Gastroesophageal sphincter (tissue), 4 donors: ENCODE measurements at regions not wholly inside any gene's neighbourhood (a gene's known extent, or its start where the extent isn't known, plus 50 kb on each side); places are given as distances from the start of the nearest gene placed in this dataset.

Experiments
- ATAC-seq: fragments of 150-250 bp; one replicate; pipeline ENCODE4 v1.9.1; 2016; ENCODE audit warnings: mild to moderate bottlenecking, moderate library complexity
- H3K27ac ChIP-seq, 4 donors: fragments of 200-600 bp; sonication (generic) in 3 of 4; 1 replicate in 3 of 4; 2 replicates in 1 of 4; pipeline ENCODE4 v1.5.1; 2016 to 2019
- H3K27me3 ChIP-seq: fragments of 200-600 bp; sonication (generic); one replicate; pipeline ENCODE4 v1.5.1; 2019
- H3K36me3 ChIP-seq, 2 donors: fragments of 200-600 bp; sonication (generic); one replicate each; pipeline ENCODE4 v1.5.1; 2019; ENCODE audit warnings: control low read depth in 1 of 2
- H3K4me1 ChIP-seq, 3 donors: fragments of 200-600 bp; sonication (generic); 1 replicate in 2 of 3; 2 replicates in 1 of 3; pipeline ENCODE4 v1.5.1; 2016 to 2019; ENCODE audit warnings: control low read depth in 2 of 3
- H3K4me3 ChIP-seq, 2 donors: fragments of 200-600 bp; sonication (generic); one replicate each; pipeline ENCODE4 v1.5.1; 2019; ENCODE audit warnings: mild to moderate bottlenecking in 1 of 2, moderate library complexity in 1 of 2
- H3K9me3 ChIP-seq, 3 donors: fragments of 200-600 bp; sonication (generic); one replicate each; pipeline ENCODE4 v1.5.1; 2017 to 2019; ENCODE audit warnings: control low read depth in 2 of 3
- CTCF ChIP-seq, 4 experiments: fragments of 200-600 bp in 2 of 4; fragments of 450-650 bp in 2 of 4; sonication (generic) in 1 of 4; IDR thresholded peaks; one replicate each; pipeline ENCODE4 v1.5.1; 2017 to 2019; ENCODE audit warnings: antibody characterized with exemption in 4 of 4, mild to moderate bottlenecking in 2 of 4, moderate library complexity in 2 of 4
- EP300 ChIP-seq: sonication (generic); formaldehyde crosslinking; IDR thresholded peaks from one replicate; pipeline ENCODE4 v1.6.1; 2017; ENCODE audit warnings: antibody characterized with exemption, mild to moderate bottlenecking
- POLR2A ChIP-seq, 2 donors: fragments of 450-650 bp; IDR thresholded peaks; one replicate each; pipeline ENCODE4 v1.6.1; 2017; ENCODE audit warnings: antibody characterized with exemption in 2 of 2, mild to moderate bottlenecking in 2 of 2, moderate library complexity in 1 of 2
- POLR2AphosphoS5 ChIP-seq: sonication (generic); formaldehyde crosslinking; IDR thresholded peaks from one replicate; pipeline ENCODE4 v1.6.1; 2017; ENCODE audit warnings: antibody characterized with exemption
- WGBS, 2 donors: methylation state at CpG; one replicate each; pipeline ENCODE4 v1.1.5; 2018; ENCODE audit warnings: low coverage in 1 of 2; 5-methylcytosine and 5-hydroxymethylcytosine counted together

GRCh38 chr3:168219530-168219929, 123.8 kb upstream of the GOLIM4 start:
- H3K36me3 ChIP-seq = no peaks in the 10 kb centered on the region
- H3K27me3 ChIP-seq = no peaks in the 10 kb centered on the region
- 83% methylated on average over 2 of the region's 2 CpGs; no CpG with 5 or more reads in 1 of the 2 donors for WGBS, 2 donors
- no peaks in the 10 kb centered on the region for H3K4me1 ChIP-seq
- H3K9me3 ChIP-seq = no peaks in the 10 kb centered on the region
- H3K4me3 ChIP-seq = no peak overlapping the region
- ATAC-seq = no peak
- TF ChIP-seq EP300 (no peak), CTCF (IDR thresholded peaks at IDR 0.05) (no peak), POLR2A (IDR thresholded peaks at IDR 0.05) (no peak), POLR2AphosphoS5 (no peak)
- no peak overlapping the region for H3K27ac ChIP-seq

DNA sequence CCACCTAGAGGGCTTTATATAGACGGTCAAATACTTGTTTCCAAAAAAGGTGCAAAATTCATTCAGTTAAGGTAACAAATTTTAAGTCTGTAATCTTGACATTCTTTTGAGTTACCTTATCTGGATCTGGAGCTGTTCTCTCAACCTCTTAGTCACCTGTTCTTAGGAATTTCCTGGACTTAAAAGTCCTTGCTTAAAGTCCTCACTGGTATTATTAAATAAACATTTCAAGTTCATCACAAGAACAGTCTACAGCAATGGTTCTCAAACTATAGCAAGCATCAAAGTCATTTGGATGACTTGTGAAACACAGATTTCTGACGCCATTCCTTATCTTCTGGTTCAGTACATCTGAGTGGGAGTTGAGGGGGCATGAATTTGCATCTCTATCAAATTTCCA, 122.9 kb upstream of the GOLIM4 start:
- H3K9me3 ChIP-seq = no peaks in the 10 kb centered on the region
- H3K36me3 ChIP-seq = no peaks in the 10 kb centered on the region
- no peak for ATAC-seq
- WGBS, 2 donors = 80 to 89% methylated on average over 2 of the region's 2 CpGs
- TF ChIP-seq EP300 = no peak
- no peak for TF ChIP-seq POLR2AphosphoS5
- TF ChIP-seq POLR2A (IDR thresholded peaks at IDR 0.05) = no peak
- TF ChIP-seq CTCF (IDR thresholded peaks at IDR 0.05) = no peak
- H3K4me1 ChIP-seq = no peaks in the 10 kb centered on the region
- no peak overlapping the region for H3K27ac ChIP-seq
- no peak overlapping the region for H3K4me3 ChIP-seq
- no peaks in the 10 kb centered on the region for H3K27me3 ChIP-seq

GRCh38 chr3:168216851-168217250, 121.1 kb upstream of the GOLIM4 start:
- Histone ChIP-seq H3K4me3 (no peak overlapping the region), H3K36me3 (no peaks in the 10 kb centered on the region), H3K27ac (no peak overlapping the region), H3K27me3 (no peaks in the 10 kb centered on the region), H3K4me1 (no peaks in the 10 kb centered on the region), H3K9me3 (no peaks in the 10 kb centered on the region)
- 81 to 94% methylated on average over 3 of the region's 3 CpGs for WGBS, 2 donors
- no peak for ATAC-seq
- TF ChIP-seq CTCF (IDR thresholded peaks at IDR 0.05) (no peak), POLR2A (IDR thresholded peaks at IDR 0.05) (no peak), POLR2AphosphoS5 (no peak), EP300 (no peak)

DNA sequence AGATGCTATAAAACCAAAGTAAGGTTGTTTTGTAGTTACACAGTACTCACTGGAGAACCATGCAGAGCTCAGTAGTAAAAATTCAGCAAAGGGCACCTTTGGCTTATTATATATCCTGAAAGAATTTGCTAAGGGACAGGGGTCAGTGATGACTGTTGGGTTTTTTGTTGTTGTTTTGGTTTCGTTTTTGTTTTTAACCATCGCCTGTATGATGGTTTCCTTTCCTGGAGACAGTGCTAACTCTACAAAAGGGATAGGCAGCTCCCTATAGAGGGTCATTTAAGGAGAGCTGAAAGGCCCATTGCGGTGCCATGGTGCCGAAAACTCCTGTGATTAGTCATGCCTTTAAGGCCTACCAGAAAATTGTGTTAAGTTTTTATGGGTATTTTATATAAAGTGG, 118.2 kb upstream of the GOLIM4 start:
- WGBS, 2 donors = 68 to 75% methylated on average over 2 to 4 of the region's 4 CpGs
- H3K9me3 ChIP-seq = no peaks in the 10 kb centered on the region
- H3K36me3 ChIP-seq = no peaks in the 10 kb centered on the region
- ATAC-seq = no peak
- H3K27me3 ChIP-seq = no peaks in the 10 kb centered on the region
- no peak overlapping the region for H3K27ac ChIP-seq
- no peak overlapping the region for H3K4me3 ChIP-seq
- no peaks in the 10 kb centered on the region for H3K4me1 ChIP-seq
- TF ChIP-seq EP300 (no peak), POLR2AphosphoS5 (no peak), POLR2A (IDR thresholded peaks at IDR 0.05) (no peak), CTCF (IDR thresholded peaks at IDR 0.05) (no peak)

DNA sequence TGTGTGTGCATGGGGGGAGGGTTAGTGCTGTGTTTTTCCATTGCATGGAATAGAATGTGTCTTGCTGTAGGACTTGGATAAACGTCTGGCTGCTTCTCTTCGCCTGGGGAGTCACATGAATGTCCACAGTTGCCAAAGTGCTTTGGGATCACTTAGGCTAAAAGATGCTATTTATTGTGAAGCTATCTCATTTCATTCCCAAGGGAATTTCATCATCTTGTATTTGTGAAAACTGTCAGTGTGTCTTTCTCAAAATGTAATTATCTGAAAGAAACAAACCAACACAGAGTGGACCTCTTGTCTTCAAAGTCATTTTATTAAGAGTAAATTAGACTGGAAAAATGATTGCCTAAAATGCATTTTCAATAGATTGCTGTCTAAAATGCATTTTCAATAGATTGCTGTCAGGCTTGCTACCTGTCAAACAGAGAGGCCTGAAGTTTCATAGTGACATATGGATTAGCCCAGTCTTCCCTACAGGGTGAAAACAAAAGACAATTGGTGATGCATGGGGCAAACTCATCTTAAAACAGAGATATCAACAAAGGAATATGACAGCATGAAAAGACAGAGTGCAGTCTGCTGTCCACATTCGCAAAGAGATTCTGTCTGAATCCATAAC, 117.1 kb upstream of the GOLIM4 start:
- ATAC-seq = no peak
- no peaks in the 10 kb centered on the region for H3K27me3 ChIP-seq
- H3K27ac ChIP-seq = no peak overlapping the region
- no peaks in the 10 kb centered on the region for H3K4me1 ChIP-seq
- H3K4me3 ChIP-seq = no peak overlapping the region
- no peaks in the 10 kb centered on the region for H3K36me3 ChIP-seq
- WGBS, 2 donors = 45 to 60% methylated on average over 3 of the region's 3 CpGs
- TF ChIP-seq EP300 (no peak), POLR2A (IDR thresholded peaks at IDR 0.05) (no peak), CTCF (IDR thresholded peaks at IDR 0.05) (no peak), POLR2AphosphoS5 (no peak)
- no peaks in the 10 kb centered on the region for H3K9me3 ChIP-seq
